Stomach (tissue), 8 donors: ENCODE measurements at regions not wholly inside any gene's neighbourhood (a gene's known extent, or its start where the extent isn't known, plus 50 kb on each side); places are given as distances from the start of the nearest gene placed in this dataset.

ENCODE experiments used
- DNase-seq, 2 donors: peaks; one replicate each; pipeline versions ENCODE4 v3.0.0 to v3.0.0-alpha.2; 2013 to 2019
- H3K27ac ChIP-seq, 5 donors: fragments of 200-600 bp in 4 of 5; sonication (generic) in 4 of 5; one replicate each; pipeline ENCODE4 v1.5.1; 2013 to 2019; ENCODE audit warnings: mild to moderate bottlenecking in 1 of 5, moderate library complexity in 1 of 5
- H3K27me3 ChIP-seq, 3 donors: fragments of 200-600 bp; sonication (generic); one replicate each; pipeline ENCODE4 v1.5.1; 2017 to 2019; ENCODE audit warnings: mixed run types in 1 of 3
- H3K36me3 ChIP-seq, 4 donors: fragments of 200-600 bp; sonication (generic); 1 replicate in 3 of 4; 2 replicates in 1 of 4; pipeline ENCODE4 v1.5.1; 2016 to 2019
- H3K4me1 ChIP-seq, 4 donors: fragments of 200-600 bp; sonication (generic); one replicate each; pipeline ENCODE4 v1.5.1; 2016 to 2019
- H3K4me3 ChIP-seq, 4 donors: fragments of 200-600 bp; sonication (generic) in 3 of 4; one replicate each; pipeline ENCODE4 v1.5.1; 2016 to 2019; ENCODE audit warnings: mild to moderate bottlenecking in 1 of 4
- H3K9me3 ChIP-seq, 4 donors: fragments of 200-600 bp; sonication (generic); one replicate each; pipeline ENCODE4 v1.5.1; 2016 to 2019
- CTCF ChIP-seq, 7 experiments: fragments of 450-650 bp in 4 of 7; fragments of 200-600 bp in 3 of 7; sonication (generic) in 3 of 7; IDR thresholded peaks; one replicate each; pipeline ENCODE4 v1.5.1; 2016 to 2019; ENCODE audit warnings: antibody characterized with exemption in 7 of 7, control low read depth in 2 of 7, mild to moderate bottlenecking in 1 of 7
- EP300 ChIP-seq: sonication (generic); formaldehyde crosslinking; IDR thresholded peaks from one replicate; pipeline ENCODE4 v1.6.1; 2017; ENCODE audit warnings: antibody characterized with exemption
- POLR2A ChIP-seq, 4 donors: fragments of 450-650 bp; IDR thresholded peaks; one replicate each; pipeline ENCODE4 v1.6.1; 2016; ENCODE audit warnings: antibody characterized with exemption in 4 of 4, control low read depth in 2 of 4, mild to moderate bottlenecking in 1 of 4, moderate library complexity in 1 of 4
- POLR2AphosphoS5 ChIP-seq, 3 donors: sonication (generic); formaldehyde crosslinking; IDR thresholded peaks; one replicate each; pipeline ENCODE4 v1.6.1; 2016; ENCODE audit warnings: antibody characterized with exemption in 3 of 3
- WGBS, 5 donors: extraction: QIAGEN DNeasy Blood & Tissue Kit in 3 of 5; methylation state at CpG; one replicate each; pipeline versions ENCODE4 v1.1.5 to v1.1.7; 2013 to 2018; 5-methylcytosine and 5-hydroxymethylcytosine counted together
- intact Hi-C: fragments of 100-400 bp; cut with DNase I; formaldehyde crosslinking; loops from one replicate; pipeline ENCODE4 v1.15.1; 2023; ENCODE audit warnings: low total_unique reads
- donor health status: healthy with polysubstance abuse.
- donor health status: Bipolar disorder and iron deficiency.
- donor health status: healthy.

- Histone ChIP-seq H3K4me3 (no peak overlapping the region), H3K27me3 (no peaks in the 10 kb centered on the region), H3K36me3 (no peaks in the 10 kb centered on the region), H3K4me1 (no peaks in the 10 kb centered on the region), H3K9me3 (no peaks in the 10 kb centered on the region), H3K27ac (no peak overlapping the region)
- intact Hi-C loops: no loop called here
- TF ChIP-seq POLR2A (IDR thresholded peaks at IDR 0.05) (no peak), POLR2AphosphoS5 (IDR thresholded peaks at IDR 0.05) (no peak), CTCF (IDR thresholded peaks at IDR 0.05) (no peak), EP300 (no peak)
- DNase-seq: no peak
- WGBS, 5 donors: 27 to 100% (median 54%) methylated on average over 1 of the region's 1 CpG
Observed at GRCh38 chr15:77557564-77557963, 75.1 kb downstream of the LINGO1 start.

DNA sequence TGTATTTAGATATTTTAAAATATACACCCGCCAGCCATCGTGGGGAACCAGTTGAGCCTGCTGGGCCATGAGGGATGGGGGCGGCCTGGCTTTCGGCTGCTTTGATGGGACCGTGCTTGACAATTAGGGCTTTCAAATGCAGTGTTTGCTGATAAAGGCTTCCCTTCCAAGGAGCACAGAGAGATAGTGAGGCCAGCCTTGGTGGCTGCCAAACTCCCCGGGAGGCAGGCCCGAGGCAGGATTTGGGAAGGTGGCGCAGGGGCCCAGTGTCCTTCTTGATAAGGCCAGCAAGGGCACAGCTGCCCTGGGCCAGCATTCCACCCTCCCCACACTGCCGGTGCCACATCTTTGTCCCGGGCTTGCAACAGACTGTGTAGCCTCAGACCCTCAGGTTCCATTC, 75.6 kb downstream of the LINGO1 start:
- no peaks in the 10 kb centered on the region for H3K27me3 ChIP-seq
- intact Hi-C loops: no loop called here
- no peak overlapping the region for H3K4me3 ChIP-seq
- DNase-seq: peak in 1 of 2 donors; percentile 38
- TF ChIP-seq EP300 (no peak), POLR2AphosphoS5 (IDR thresholded peaks at IDR 0.05) (no peak)
- H3K9me3 ChIP-seq: no peaks in the 10 kb centered on the region
- no peaks in the 10 kb centered on the region for H3K4me1 ChIP-seq
- no peak overlapping the region for H3K27ac ChIP-seq
- H3K36me3 ChIP-seq: no peaks in the 10 kb centered on the region
- WGBS, 5 donors: 36 to 61% (median 48%) methylated on average over 10 of the region's 10 CpGs

DNA sequence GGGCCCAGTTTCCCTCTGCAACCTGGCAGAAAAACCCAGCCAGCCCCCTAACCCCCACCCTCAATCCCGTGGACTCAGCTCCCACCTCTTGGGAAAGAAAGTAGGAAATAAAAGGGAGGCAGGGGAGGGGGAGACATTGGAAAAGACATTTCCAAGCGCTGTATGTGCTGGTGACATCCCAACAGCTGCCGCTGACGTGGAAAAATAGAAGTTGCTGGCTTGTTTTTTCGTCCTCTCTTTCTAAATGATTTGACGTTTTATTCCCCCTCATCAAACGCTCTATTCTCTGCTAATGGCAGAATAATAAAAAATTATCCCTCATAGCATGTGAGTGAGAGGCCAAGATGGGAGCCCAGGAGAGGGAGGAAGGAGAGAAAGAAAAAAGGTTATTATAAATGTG, 76.1 kb downstream of the LINGO1 start:
- no peak for DNase-seq
- Histone ChIP-seq H3K36me3 (no peaks in the 10 kb centered on the region), H3K27me3 (no peaks in the 10 kb centered on the region), H3K4me3 (no peak overlapping the region), H3K27ac (no peak overlapping the region), H3K4me1 (no peaks in the 10 kb centered on the region), H3K9me3 (no peaks in the 10 kb centered on the region)
- WGBS, 5 donors: 74 to 83% (median 75%) methylated on average over 7 of the region's 7 CpGs
- TF ChIP-seq POLR2A (IDR thresholded peaks at IDR 0.05) (no peak), CTCF (IDR thresholded peaks at IDR 0.05) (no peak), POLR2AphosphoS5 (IDR thresholded peaks at IDR 0.05) (no peak), EP300 (no peak)
- intact Hi-C loops: no loop called here

GRCh38 chr15:77555232-77555631, 77.5 kb downstream of the LINGO1 start:
- Histone ChIP-seq H3K27ac (no peak overlapping the region), H3K9me3 (no peaks in the 10 kb centered on the region), H3K36me3 (no peaks in the 10 kb centered on the region), H3K4me1 (no peaks in the 10 kb centered on the region), H3K4me3 (no peak overlapping the region), H3K27me3 (no peaks in the 10 kb centered on the region)
- WGBS, 5 donors: 88 to 94% (median 91%) methylated on average over 2 to 8 of the region's 8 CpGs
- TF ChIP-seq EP300 (no peak), POLR2A (IDR thresholded peaks at IDR 0.05) (no peak), CTCF (IDR thresholded peaks at IDR 0.05) (no peak), POLR2AphosphoS5 (IDR thresholded peaks at IDR 0.05) (no peak)
- intact Hi-C loops: no loop called here
- no peak for DNase-seq

- no peaks in the 10 kb centered on the region for H3K27me3 ChIP-seq
- intact Hi-C loops: no loop called here
- no peak overlapping the region for H3K4me3 ChIP-seq
- no peak overlapping the region for H3K27ac ChIP-seq
- no peaks in the 10 kb centered on the region for H3K36me3 ChIP-seq
- H3K4me1 ChIP-seq: no peaks in the 10 kb centered on the region
- TF ChIP-seq CTCF (IDR thresholded peaks at IDR 0.05) (no peak), POLR2A (IDR thresholded peaks at IDR 0.05) (no peak), EP300 (no peak), POLR2AphosphoS5 (IDR thresholded peaks at IDR 0.05) (no peak)
- WGBS, 5 donors: 68 to 81% (median 76%) methylated on average over 11 of the region's 11 CpGs
- H3K9me3 ChIP-seq: no peaks in the 10 kb centered on the region
- peak in 1 of 2 donors; percentile 62 for DNase-seq
Observed at GRCh38 chr15:77554306-77555080, 78.2 kb downstream of the LINGO1 start.
